Activated naive CD4-positive, alpha-beta T cell treated with anti-CD3 and anti-CD28 coated beads for 36 hours (primary cell): ENCODE measurements at regions not wholly inside any gene's neighbourhood (a gene's known extent, or its start where the extent isn't known, plus 50 kb on each side); places are given as distances from the start of the nearest gene placed in this dataset.

ENCODE experiments used
- CTCF ChIA-PET: fragments of 350-600 bp; sonication (Branson Sonifier 250); formaldehyde crosslinking; loops from one replicate; lab custom pipeline; 2021; ENCODE audit warnings: antibody characterized with exemption; lab: Charles Lee
- DNase-seq: peaks from one replicate; pipeline ENCODE4 v3.0.0-alpha.2; 2020
- H3K27ac Mint-ChIP-seq: one replicate; pipeline ENCODE4 v1.8.0; 2021; ENCODE audit warnings: mild to moderate bottlenecking, mixed read lengths
- H3K27me3 Mint-ChIP-seq: one replicate; pipeline ENCODE4 v1.8.0; 2021; ENCODE audit warnings: low read depth, mixed read lengths
- H3K36me3 Mint-ChIP-seq: one replicate; pipeline ENCODE4 v1.8.0; 2021; ENCODE audit warnings: low read depth, mixed read lengths
- H3K4me1 Mint-ChIP-seq: one replicate; pipeline ENCODE4 v1.8.0; 2021; ENCODE audit warnings: low read depth, mixed read lengths
- H3K4me3 Mint-ChIP-seq: one replicate; pipeline ENCODE4 v1.8.0; 2021; ENCODE audit warnings: mild to moderate bottlenecking, moderate library complexity, mixed read lengths
- H3K9me3 Mint-ChIP-seq: one replicate; pipeline ENCODE4 v1.8.0; 2021; ENCODE audit warnings: mixed read lengths
- intact Hi-C: fragments of 100-400 bp; cut with micrococcal nuclease; formaldehyde crosslinking; loops from one replicate; pipeline ENCODE4 v1.15.1; 2023

DNA sequence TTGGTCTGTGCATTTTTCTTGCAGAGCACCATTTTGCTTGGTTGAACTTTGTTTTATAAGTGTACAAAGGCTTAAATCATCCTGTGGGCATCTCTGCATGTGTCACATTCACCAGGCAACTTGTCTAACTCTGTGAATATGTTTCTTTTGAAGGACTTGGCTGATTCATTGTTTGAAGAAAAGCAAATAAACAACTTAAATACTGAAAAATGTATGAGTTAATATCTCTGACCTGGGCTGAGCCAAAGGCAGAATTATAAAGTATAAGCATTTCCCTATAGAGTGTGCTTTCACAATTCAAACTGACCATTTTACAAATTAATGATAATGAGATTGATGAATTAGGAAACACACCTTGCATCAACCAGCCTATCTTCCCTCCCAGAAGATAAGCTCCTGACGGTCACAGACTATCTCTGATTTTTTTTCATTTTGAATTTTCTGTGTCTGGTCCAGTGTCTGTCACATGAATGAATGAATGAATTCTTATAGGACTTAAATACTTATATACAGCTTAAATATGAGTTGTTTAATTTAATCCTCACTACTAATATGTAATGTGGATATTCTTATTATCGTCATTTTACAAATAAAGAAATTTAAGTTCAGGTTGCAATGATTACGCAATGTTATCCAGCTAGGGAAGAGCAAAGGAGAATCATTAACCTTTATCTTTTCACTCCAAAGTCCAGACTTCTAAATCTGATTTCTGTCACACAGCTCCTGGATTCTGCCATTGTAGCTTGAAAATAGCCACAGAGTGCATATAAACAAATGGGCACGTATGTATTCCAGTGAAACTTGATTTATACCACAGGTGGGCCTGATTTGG, 182.0 kb upstream of the PHYHIPL start:
- no peaks in the 10 kb centered on the region for H3K4me1 Mint-ChIP-seq
- no peak overlapping the region for H3K4me3 Mint-ChIP-seq
- no peak overlapping the region for H3K27ac Mint-ChIP-seq
- peaks cover 2% of the 10 kb centered on the region for H3K27me3 Mint-ChIP-seq
- H3K36me3 Mint-ChIP-seq, result no peaks in the 10 kb centered on the region
- CTCF ChIA-PET, result no interaction called here
- no peak for DNase-seq
- H3K9me3 Mint-ChIP-seq, result no peaks in the 10 kb centered on the region
- intact Hi-C loops, result no loop called here

- no peaks in the 10 kb centered on the region for H3K36me3 Mint-ChIP-seq
- intact Hi-C loops, result no loop called here
- H3K27me3 Mint-ChIP-seq, result peaks cover 2% of the 10 kb centered on the region
- CTCF ChIA-PET, result no interaction called here
- no peaks in the 10 kb centered on the region for H3K4me1 Mint-ChIP-seq
- H3K4me3 Mint-ChIP-seq, result no peak overlapping the region
- DNase-seq, result no peak
- no peaks in the 10 kb centered on the region for H3K9me3 Mint-ChIP-seq
- H3K27ac Mint-ChIP-seq, result no peak overlapping the region
Observed at GRCh38 chr10:58995058-58995596, 181.3 kb upstream of the PHYHIPL start.

GRCh38 chr10:58996063-58996462, 180.4 kb upstream of the PHYHIPL start:
- no peak overlapping the region for H3K27ac Mint-ChIP-seq
- no peak overlapping the region for H3K4me3 Mint-ChIP-seq
- H3K9me3 Mint-ChIP-seq, result no peaks in the 10 kb centered on the region
- peaks cover 2% of the 10 kb centered on the region for H3K27me3 Mint-ChIP-seq
- H3K36me3 Mint-ChIP-seq, result no peaks in the 10 kb centered on the region
- CTCF ChIA-PET, result no interaction called here
- H3K4me1 Mint-ChIP-seq, result no peaks in the 10 kb centered on the region
- DNase-seq, result no peak
- intact Hi-C loops, result no loop called here

DNA sequence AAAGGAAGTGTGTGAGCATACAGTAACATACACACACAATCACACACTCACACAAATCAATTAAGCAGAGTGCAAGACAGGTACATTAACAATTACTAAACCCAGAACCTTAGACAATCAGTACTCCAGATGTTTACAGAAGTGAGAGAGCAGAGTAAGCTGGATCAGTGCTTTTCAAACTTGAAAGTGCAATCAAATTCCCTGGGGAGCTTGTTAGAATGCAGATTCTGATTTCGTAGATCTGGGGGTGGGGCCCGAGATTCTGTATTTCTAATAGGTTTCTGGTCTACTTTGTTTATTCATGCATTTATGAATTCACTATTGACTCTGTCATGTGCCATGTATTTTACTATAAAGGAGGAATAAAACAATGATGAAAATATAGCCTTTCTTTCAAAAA, 179.6 kb upstream of the PHYHIPL start:
- CTCF ChIA-PET, result no interaction called here
- intact Hi-C loops, result no loop called here
- peaks cover 2% of the 10 kb centered on the region for H3K27me3 Mint-ChIP-seq
- H3K9me3 Mint-ChIP-seq, result no peaks in the 10 kb centered on the region
- H3K27ac Mint-ChIP-seq, result no peak overlapping the region
- no peaks in the 10 kb centered on the region for H3K4me1 Mint-ChIP-seq
- H3K4me3 Mint-ChIP-seq, result no peak overlapping the region
- no peak for DNase-seq
- H3K36me3 Mint-ChIP-seq, result no peaks in the 10 kb centered on the region

DNA sequence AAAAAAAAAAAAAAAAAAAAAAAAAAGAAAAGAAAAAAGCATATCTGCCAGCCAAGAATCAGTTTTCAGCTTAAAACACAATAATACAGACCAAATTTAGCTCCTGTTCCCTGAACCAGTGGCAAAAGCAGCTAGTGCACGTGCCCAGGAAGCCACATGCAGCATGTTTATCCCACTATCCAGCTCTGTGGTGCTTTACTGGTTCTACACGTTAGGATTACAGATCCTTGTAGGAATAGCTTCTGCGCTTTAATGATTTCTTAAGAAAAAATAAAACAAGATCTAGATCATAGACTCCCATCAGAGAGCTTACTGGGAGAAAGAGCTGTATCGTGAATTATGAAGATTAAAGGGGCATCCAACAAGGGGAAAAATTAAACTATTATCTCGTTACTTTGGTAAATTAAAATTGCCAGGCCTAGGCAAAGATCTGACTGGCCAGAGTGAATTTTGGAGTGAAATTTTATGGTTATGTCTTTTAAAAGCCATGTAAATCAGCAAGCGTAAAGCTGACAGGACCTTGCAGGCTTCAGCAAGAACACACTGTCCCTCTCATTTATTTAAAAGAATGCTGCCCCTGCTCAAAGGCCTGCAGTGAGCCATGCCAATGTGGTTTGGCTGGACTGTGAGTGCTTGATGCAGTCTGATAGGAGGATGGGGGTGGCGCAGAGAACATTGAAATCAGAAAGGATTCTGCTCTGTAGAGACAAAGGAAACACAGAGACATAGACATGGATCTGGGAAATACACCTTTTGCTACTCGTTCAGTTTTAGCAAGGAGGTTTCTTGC, 177.3 kb upstream of the PHYHIPL start:
- DNase-seq, result no peak
- no peaks in the 10 kb centered on the region for H3K9me3 Mint-ChIP-seq
- no peaks in the 10 kb centered on the region for H3K36me3 Mint-ChIP-seq
- no peaks in the 10 kb centered on the region for H3K4me1 Mint-ChIP-seq
- H3K27ac Mint-ChIP-seq, result no peak overlapping the region
- no peak overlapping the region for H3K4me3 Mint-ChIP-seq
- no peaks in the 10 kb centered on the region for H3K27me3 Mint-ChIP-seq
- intact Hi-C loops, result no loop called here
- CTCF ChIA-PET, result interaction anchor here (0.6 kb wide), 1 partner anchor 20 kb away, joined by 3 read pairs; no protein-coding TSS in a partner anchor

DNA sequence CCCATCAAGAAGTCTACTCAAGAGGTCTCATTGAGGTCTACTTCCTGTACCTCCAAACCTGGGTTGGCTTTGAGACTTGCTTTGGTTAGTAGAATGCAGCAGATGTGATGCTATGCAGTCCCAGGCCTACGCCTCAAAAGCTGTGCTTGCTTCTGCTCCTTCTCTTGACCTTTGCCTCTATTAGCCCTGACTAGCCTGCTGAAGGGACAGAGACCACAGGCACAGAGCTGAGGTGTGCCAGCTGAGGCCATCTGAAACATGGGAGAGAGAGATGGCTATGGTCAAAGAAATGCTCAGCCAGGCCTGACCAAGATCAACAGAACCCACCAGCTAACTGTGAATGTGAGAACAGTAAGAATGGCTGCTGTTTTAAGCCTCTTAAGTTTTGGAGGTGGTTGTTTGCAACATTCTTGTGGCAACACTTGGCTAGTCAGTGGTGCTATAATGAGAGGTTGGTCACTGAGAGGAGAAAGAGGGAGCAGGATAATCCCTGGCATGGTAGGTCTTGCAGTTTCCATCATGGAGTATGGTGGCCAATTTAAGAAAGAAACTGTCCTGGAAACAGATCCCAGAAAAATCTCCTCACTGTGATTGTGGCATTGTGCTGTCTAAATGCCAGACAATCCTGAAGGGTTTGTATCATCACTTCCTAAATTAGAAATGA, 176.1 kb upstream of the PHYHIPL start:
- H3K27me3 Mint-ChIP-seq, result no peaks in the 10 kb centered on the region
- CTCF ChIA-PET, result no interaction called here
- H3K27ac Mint-ChIP-seq, result no peak overlapping the region
- no peak overlapping the region for H3K4me3 Mint-ChIP-seq
- intact Hi-C loops, result no loop called here
- H3K9me3 Mint-ChIP-seq, result no peaks in the 10 kb centered on the region
- H3K4me1 Mint-ChIP-seq, result no peaks in the 10 kb centered on the region
- no peak for DNase-seq
- H3K36me3 Mint-ChIP-seq, result no peaks in the 10 kb centered on the region

- intact Hi-C loops, result no loop called here
- H3K27ac Mint-ChIP-seq, result no peak overlapping the region
- no peak for DNase-seq
- no peaks in the 10 kb centered on the region for H3K27me3 Mint-ChIP-seq
- H3K4me1 Mint-ChIP-seq, result no peaks in the 10 kb centered on the region
- no peaks in the 10 kb centered on the region for H3K36me3 Mint-ChIP-seq
- CTCF ChIA-PET, result no interaction called here
- no peak overlapping the region for H3K4me3 Mint-ChIP-seq
- no peaks in the 10 kb centered on the region for H3K9me3 Mint-ChIP-seq
Observed at GRCh38 chr10:59002011-59002410, 174.4 kb upstream of the PHYHIPL start.

- no peak for DNase-seq
- no peaks in the 10 kb centered on the region for H3K9me3 Mint-ChIP-seq
- H3K4me1 Mint-ChIP-seq, result no peaks in the 10 kb centered on the region
- CTCF ChIA-PET, result interaction anchor here (0.9 kb wide), 1 partner anchor 54 kb away, joined by 4 read pairs; no protein-coding TSS in a partner anchor
- H3K36me3 Mint-ChIP-seq, result no peaks in the 10 kb centered on the region
- intact Hi-C loops, result no loop called here
- no peak overlapping the region for H3K4me3 Mint-ChIP-seq
- H3K27ac Mint-ChIP-seq, result no peak overlapping the region
- no peaks in the 10 kb centered on the region for H3K27me3 Mint-ChIP-seq
Observed at GRCh38 chr10:59003203-59003602, 173.2 kb upstream of the PHYHIPL start.

DNA sequence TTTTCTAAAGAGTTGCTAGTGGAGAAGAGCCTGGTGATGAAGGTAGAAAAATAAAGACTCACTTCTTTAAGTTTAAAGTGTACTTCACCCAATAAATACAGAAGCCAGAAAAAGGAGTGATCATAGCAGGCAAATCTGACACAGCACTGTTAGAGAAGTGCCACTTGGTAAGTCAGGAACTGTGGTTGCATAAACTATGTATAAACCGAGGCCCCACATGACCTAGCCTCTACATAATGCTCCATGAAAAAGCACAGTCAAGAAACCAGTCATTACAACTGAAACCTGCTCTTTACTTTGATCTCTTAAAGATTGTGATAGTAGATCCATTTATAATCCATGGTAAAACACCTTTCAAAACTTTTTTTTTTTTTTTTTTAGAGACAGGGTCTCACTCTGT, 172.1 kb upstream of the PHYHIPL start:
- no peak overlapping the region for H3K4me3 Mint-ChIP-seq
- H3K27ac Mint-ChIP-seq, result no peak overlapping the region
- H3K27me3 Mint-ChIP-seq, result no peaks in the 10 kb centered on the region
- no peaks in the 10 kb centered on the region for H3K4me1 Mint-ChIP-seq
- CTCF ChIA-PET, result no interaction called here
- H3K36me3 Mint-ChIP-seq, result no peaks in the 10 kb centered on the region
- no peaks in the 10 kb centered on the region for H3K9me3 Mint-ChIP-seq
- DNase-seq, result no peak
- intact Hi-C loops, result no loop called here

DNA sequence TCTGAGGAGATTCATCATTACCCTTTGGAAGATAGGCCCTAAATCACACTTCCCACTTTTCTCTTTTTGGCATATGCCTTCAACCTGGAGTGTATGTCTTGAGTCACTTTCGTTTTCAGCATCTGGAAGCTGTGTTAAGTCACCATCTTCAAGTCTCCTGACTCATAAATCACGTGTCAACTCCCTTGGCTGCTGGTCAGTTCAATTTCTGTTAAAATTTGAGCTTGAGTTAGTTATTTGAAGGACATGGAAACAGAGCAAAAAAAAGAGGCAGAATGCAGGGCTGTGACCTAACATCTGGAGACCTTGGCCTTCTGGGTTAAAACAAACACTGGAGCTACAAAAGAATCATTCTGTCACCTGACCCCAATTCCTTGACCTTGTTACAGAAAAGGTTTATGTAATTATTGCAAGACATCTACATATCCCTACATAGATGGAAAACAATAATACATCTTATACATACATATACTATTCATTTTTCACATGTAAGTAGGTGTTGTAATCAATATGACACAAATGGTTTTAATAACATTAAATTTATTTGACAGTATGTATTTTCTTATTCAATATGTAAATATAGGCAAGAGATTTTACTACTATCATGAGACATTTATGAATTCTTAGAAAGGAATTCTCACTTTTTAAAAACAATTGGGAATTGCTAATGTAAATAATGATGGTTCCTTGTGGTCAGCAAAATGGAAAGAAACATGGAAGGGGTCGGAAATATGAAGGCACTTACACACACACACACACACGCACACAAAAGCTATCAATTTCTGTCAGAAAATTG, 169.7 kb upstream of the PHYHIPL start:
- no peaks in the 10 kb centered on the region for H3K4me1 Mint-ChIP-seq
- no peak for DNase-seq
- CTCF ChIA-PET, result no interaction called here
- no peak overlapping the region for H3K4me3 Mint-ChIP-seq
- no peaks in the 10 kb centered on the region for H3K9me3 Mint-ChIP-seq
- H3K27ac Mint-ChIP-seq, result no peak overlapping the region
- intact Hi-C loops, result no loop called here
- H3K27me3 Mint-ChIP-seq, result no peaks in the 10 kb centered on the region
- no peaks in the 10 kb centered on the region for H3K36me3 Mint-ChIP-seq

DNA sequence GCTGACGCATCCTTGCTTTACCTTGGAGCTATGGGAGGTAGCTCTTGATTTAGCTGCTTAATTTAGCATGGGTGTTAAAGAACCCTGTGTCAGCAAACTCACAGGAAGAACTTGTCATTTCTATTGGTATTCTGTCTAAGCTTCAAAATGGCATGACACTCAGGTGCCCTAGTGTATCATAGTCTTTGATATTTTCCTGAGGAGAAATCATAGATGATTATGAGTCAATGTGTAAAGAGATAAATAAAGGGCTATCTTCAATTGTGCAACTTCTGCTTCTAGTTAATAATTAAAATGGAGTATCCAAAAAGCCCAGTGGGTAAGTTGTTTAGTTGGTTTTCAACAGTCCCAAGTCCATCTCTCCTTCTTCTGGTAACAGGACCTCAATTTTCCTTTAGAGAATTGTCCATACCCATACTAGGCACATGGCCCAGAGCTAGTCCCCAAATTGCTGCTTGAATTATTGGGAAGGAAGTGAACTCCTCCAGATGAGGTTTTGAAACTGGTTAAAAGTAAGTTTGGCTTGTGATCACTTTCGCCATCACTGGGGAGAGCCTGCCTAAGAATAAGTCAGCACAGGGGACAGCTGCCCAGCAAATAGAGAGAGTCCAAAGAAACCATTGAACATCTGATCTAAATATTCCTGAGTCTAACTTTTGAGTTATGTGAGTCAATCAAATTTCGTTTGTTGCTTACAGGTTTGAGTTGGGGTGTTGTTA, 169.0 kb upstream of the PHYHIPL start:
- no peak overlapping the region for H3K4me3 Mint-ChIP-seq
- no peaks in the 10 kb centered on the region for H3K36me3 Mint-ChIP-seq
- intact Hi-C loops, result no loop called here
- no peak for DNase-seq
- no peaks in the 10 kb centered on the region for H3K27me3 Mint-ChIP-seq
- H3K27ac Mint-ChIP-seq, result no peak overlapping the region
- CTCF ChIA-PET, result no interaction called here
- H3K9me3 Mint-ChIP-seq, result no peaks in the 10 kb centered on the region
- H3K4me1 Mint-ChIP-seq, result no peaks in the 10 kb centered on the region
